Mammary epithelial cell (primary cell): ENCODE measurements at regions not wholly inside any gene's neighbourhood (a gene's known extent, or its start where the extent isn't known, plus 50 kb on each side); places are given as distances from the start of the nearest gene placed in this dataset.

ENCODE experiments used
- EZH2 ChIP-seq: IDR thresholded peaks from 2 replicates; pipeline ENCODE4 v1.6.1; 2012; ENCODE audit warnings: low read length, inconsistent platforms, borderline replicate concordance
- TF ChIP-seq, protein P1 (sequence below), 2 donors: IDR thresholded peaks in 1 of 2; conservative IDR thresholded peaks in 1 of 2; 2 replicates each; pipeline ENCODE4 v1.5.1; 2011 to 2012; ENCODE audit warnings: inconsistent platforms in 2 of 2, low read length in 2 of 2, mild to moderate bottlenecking in 2 of 2, control low read depth in 1 of 2, low read depth in 1 of 2; ENCODE audit not compliant: insufficient read depth in 1 of 2; ENCODE audit errors: extremely low read depth in 1 of 2

DNA sequence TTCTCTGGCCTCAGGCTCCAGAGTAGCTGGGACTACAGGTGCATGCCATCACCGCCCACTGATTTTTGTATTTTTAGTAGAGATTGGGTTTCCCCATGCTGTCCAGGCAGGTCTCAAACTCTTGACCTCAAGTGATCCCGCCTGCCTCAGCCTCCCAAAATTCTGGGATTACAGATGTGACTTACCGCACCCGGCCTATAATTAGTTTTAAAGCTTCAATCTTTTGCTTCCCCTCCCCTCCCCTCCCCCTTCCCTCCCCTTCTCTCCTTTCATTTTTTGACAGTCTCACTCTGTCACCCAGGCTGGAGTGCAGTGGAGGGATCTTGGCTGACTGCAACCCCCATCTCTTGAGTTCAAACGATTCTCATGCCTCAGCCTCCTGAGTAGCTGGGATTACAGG is 433.3 kb upstream of the EDIL3 start:
- TF ChIP-seq EZH2: no peak
- TF ChIP-seq, protein P1, sequence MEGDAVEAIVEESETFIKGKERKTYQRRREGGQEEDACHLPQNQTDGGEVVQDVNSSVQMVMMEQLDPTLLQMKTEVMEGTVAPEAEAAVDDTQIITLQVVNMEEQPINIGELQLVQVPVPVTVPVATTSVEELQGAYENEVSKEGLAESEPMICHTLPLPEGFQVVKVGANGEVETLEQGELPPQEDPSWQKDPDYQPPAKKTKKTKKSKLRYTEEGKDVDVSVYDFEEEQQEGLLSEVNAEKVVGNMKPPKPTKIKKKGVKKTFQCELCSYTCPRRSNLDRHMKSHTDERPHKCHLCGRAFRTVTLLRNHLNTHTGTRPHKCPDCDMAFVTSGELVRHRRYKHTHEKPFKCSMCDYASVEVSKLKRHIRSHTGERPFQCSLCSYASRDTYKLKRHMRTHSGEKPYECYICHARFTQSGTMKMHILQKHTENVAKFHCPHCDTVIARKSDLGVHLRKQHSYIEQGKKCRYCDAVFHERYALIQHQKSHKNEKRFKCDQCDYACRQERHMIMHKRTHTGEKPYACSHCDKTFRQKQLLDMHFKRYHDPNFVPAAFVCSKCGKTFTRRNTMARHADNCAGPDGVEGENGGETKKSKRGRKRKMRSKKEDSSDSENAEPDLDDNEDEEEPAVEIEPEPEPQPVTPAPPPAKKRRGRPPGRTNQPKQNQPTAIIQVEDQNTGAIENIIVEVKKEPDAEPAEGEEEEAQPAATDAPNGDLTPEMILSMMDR (conservative IDR thresholded peaks at IDR 0.05 in 1 of 2, IDR thresholded peaks at IDR 0.05 in 1 of 2; ENCODE audit: extremely low read depth in 1 of 2, insufficient read depth in 1 of 2, low read depth in 1 of 2, low read length in 2 of 2): no peak
